ENCODE measurements at regions not wholly inside any gene's neighbourhood (a gene's known extent, or its start where the extent isn't known, plus 50 kb on each side); places are given as distances from the start of the nearest gene placed in this dataset.

- no peak for DNase-seq
Observed at GRCh38 chr7:144910411-144910810, 74.6 kb upstream of the TPK1 start.

DNA sequence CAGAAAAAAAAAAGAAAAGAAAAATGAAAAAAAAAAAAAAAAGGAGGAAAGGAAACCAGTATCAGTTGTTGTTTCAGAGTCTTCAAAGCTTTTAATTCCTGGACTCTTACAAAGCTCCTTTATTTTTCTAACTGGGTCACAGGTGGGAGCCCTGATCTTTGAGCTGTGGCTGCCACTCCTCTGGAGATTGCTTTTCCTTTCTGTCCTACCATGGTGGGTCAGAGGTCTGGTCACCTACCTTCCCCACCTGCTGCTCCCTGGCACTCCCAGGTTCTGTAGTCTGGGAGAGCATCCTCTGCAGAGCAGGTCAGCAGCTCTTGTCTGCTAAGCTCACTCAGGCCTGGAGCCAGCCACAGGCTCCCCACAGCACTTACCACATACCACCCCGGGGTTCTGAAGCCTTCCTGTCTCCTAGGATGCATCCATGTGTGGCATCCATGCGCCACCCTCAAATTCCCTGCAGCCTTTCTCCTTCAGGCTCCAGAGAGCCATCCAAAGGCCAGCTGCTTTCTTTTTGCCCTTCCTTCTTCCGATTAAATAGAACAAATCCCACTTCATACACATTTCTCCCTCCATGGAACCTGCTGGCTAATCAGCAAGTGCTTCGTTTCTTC is 73.2 kb upstream of the TPK1 start:
- no peak for DNase-seq

DNA sequence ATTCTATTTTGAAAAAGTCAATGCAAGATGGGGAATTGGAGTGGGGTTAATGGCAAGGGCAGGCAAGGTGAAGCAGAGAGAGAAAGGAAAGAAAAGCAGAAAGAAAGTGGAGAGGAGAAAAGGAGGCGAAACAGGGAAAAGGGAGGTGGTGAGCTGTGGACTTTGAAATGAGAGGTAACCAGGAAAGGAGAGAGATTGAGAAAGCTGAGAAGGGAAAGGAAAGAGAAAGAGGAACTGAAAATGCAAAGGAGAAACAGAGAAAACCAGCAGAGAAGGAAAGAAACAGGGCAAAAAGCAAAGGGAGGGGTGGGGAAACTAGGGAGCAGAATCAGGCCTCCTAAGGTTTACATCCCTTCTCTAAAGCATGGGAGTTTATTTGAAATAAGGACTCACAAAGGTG is 72.5 kb upstream of the TPK1 start:
- DNase-seq, result no peak

DNA sequence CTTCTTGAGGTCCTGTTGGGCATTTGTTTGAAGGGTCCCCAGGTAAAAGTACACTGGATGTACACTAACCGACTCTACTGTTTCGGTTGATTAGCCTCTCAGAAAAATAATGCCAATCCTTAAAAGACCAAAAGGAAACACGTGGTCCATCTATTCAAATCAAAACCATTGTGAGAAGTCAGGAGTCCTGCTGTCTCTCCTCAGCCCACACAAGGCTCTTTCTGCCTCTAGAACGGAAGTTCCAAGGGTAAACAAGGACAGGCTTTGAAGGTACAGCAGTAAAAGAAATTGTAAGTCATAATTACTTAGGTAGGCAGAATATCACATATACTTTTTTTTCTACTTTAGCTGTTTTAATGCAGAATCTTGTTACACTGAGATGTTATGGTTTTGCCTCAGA is 71.7 kb upstream of the TPK1 start:
- DNase-seq, result no peak

GRCh38 chr7:144903201-144903600 is 67.3 kb upstream of the TPK1 start:
- no peak for DNase-seq

- DNase-seq, result no peak
Observed at GRCh38 chr7:144892761-144893160, 56.9 kb upstream of the TPK1 start.
